ENCODE measurements at regions not wholly inside any gene's neighbourhood (a gene's known extent, or its start where the extent isn't known, plus 50 kb on each side); places are given as distances from the start of the nearest gene placed in this dataset.

- TF ChIP-seq, protein P1, sequence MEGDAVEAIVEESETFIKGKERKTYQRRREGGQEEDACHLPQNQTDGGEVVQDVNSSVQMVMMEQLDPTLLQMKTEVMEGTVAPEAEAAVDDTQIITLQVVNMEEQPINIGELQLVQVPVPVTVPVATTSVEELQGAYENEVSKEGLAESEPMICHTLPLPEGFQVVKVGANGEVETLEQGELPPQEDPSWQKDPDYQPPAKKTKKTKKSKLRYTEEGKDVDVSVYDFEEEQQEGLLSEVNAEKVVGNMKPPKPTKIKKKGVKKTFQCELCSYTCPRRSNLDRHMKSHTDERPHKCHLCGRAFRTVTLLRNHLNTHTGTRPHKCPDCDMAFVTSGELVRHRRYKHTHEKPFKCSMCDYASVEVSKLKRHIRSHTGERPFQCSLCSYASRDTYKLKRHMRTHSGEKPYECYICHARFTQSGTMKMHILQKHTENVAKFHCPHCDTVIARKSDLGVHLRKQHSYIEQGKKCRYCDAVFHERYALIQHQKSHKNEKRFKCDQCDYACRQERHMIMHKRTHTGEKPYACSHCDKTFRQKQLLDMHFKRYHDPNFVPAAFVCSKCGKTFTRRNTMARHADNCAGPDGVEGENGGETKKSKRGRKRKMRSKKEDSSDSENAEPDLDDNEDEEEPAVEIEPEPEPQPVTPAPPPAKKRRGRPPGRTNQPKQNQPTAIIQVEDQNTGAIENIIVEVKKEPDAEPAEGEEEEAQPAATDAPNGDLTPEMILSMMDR (IDR thresholded peaks at IDR 0.05): no peak
- TF ChIP-seq POLR2A (IDR thresholded peaks at IDR 0.05): no peak
Observed at GRCh38 chr18:42230636-42231035, 275.6 kb downstream of the PIK3C3 start.

Measured in tibial nerve (tissue), 3 donors.